ENCODE measurements at regions not wholly inside any gene's neighbourhood (a gene's known extent, or its start where the extent isn't known, plus 50 kb on each side); places are given as distances from the start of the nearest gene placed in this dataset.

DNA sequence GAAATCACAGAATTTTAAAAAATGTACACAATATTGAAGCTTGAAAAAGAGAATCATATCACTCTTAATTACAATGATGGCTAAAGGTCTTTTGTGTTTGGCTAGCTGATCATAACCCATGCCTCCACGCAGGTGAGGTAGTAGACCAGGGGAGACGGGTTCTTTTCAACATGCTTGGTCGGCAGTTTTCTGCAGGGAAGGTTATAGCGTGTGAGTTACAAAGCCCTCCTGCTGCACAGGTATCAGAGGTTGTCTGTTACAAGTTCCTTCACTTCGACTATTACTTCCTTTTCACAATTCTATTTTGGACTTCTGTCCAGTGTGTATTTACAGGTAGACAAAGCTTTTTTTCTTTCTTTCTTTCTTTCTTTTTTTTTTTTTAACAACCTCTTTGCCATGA is 127.1 kb upstream of the PRPS1L1 start:
- no peak for DNase-seq

- DNase-seq, result no peak
Observed at GRCh38 chr7:18157233-18157632, 129.6 kb upstream of the PRPS1L1 start.

GRCh38 chr7:18162657-18163056 is 135.0 kb upstream of the PRPS1L1 start:
- DNase-seq, result no peak

- DNase-seq, result no peak
Observed at GRCh38 chr7:18163091-18163490, 135.4 kb upstream of the PRPS1L1 start.

DNA sequence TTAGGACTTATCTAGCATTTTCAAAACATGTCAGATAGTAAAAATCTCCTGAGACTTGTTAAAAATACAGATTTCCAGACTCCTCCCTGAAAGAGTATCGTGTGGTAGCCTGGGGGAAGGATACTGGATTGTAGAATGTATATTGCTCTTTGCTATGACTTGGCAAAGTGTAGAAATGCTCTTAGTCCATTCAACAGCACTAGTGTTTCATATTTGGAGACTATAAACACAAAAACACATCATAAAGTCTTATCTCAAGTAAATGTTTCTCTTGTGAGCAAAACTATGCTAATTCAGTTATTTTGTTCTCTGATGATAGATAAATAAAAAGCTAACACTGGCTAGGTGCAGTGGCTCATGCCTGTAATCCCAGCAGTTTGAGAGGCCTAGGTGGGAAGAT is 137.5 kb upstream of the PRPS1L1 start:
- no peak for DNase-seq

DNA sequence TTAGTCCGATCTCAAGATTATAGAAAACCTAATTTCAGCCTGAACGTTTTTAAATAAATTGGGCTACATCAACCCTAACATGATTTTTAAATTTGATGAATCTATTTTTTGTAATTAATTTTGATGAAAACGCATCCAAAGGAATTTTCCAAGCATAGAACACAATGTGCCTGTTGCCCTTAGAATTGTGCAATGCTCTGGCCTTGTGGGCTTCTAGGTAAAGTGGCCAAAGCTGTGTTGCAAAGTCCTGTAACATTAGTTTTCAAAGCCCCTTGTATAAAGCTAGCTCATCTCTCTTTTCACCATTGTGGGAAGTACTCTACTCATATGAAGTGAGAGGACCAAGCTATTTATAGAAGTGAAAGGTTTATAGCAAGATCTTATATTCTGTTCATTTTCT is 138.4 kb upstream of the PRPS1L1 start:
- no peak for DNase-seq

DNA sequence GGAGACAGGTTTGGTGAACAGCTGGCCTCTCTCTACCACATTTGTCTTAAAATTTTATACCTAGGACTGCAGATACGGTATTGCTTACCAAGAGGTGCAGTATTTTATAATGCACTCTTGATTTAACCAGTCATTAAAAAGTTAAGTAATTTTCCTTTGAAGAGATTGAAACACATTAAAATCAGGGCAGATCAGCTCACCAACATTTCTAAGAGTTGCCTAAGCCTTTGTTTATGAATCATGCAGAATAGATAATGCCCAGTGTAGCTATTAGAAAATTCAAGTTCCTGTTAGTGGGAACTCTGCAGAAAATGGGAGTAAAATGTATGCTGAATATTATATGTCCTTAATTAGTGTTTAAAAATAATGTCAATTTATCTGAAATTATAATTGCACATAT is 140.2 kb upstream of the PRPS1L1 start:
- DNase-seq, result no peak

DNA sequence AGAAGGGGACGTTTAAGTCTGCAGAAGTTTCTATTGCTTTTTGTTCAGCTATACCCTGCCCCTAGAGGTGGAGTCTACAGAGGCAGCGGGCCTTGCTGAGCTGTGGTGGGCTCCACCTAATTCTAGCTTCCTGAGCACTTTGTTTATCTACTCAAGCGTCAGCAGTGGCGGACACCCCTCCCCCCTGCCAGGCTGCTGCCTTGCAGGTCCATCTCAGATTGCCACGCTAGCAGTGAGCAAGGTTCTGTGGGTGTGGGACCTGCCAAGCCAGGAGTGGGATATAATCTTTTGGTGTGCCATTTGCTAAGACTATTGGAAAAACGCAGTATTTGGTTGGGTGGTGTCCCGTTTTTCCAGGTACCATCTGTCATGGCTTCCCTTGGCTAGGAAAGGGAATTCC is 147.3 kb upstream of the PRPS1L1 start:
- DNase-seq, result no peak

GRCh38 chr7:18175801-18176450 is 148.3 kb upstream of the PRPS1L1 start:
- no peak for DNase-seq

- no peak for DNase-seq
Observed at GRCh38 chr7:18177129-18177814, 149.6 kb upstream of the PRPS1L1 start.

DNA sequence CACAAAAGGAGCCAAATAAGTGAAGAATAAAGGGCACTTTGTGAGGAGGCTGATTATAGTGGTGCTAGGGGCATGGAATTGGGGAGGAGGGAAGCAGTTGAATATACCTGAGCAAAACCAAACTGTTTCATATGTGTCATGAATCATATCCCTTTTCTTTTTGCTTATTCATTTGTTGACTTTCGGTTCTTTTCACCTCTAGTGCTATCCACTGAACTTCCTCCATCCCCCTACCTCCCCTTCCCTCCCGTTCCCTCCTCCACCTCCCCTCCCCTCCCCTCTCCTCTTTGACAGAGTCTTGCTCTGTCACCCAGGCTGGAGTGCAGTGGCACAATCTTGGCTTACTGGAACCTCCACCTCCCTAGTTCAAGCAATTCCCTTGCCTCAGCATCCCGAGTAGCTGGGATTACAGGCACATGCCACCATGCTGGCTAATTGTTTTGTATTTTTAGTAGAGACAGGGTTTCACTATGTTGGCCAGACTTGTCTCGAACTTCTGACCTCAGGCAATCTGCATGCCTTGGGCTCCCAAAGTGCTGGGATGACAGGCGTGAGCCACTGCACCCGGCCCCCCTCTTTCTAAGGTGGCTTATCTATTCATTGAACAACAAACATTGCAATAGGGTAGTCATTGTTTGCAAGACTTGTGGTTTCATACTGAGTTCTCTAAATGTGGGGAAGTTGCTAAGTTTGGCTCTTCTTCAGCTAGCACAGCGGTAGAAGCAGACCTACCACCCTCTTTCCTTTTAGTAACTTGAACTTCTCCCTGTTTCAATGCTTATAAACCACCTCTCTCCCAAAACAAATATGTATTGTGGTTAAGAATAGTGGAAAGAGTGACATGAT is 150.4 kb upstream of the PRPS1L1 start:
- DNase-seq, result no peak

- DNase-seq, result no peak
Observed at GRCh38 chr7:18179093-18179492, 151.4 kb upstream of the PRPS1L1 start.

GRCh38 chr7:18180685-18181084 is 153.0 kb upstream of the PRPS1L1 start:
- no peak for DNase-seq

GRCh38 chr7:18189500-18190126 is 162.0 kb upstream of the PRPS1L1 start:
- DNase-seq, result no peak

GRCh38 chr7:18191341-18191740 is 163.7 kb upstream of the PRPS1L1 start:
- no peak for DNase-seq

GRCh38 chr7:18191862-18192625 is 164.4 kb upstream of the PRPS1L1 start:
- DNase-seq, result no peak

DNA sequence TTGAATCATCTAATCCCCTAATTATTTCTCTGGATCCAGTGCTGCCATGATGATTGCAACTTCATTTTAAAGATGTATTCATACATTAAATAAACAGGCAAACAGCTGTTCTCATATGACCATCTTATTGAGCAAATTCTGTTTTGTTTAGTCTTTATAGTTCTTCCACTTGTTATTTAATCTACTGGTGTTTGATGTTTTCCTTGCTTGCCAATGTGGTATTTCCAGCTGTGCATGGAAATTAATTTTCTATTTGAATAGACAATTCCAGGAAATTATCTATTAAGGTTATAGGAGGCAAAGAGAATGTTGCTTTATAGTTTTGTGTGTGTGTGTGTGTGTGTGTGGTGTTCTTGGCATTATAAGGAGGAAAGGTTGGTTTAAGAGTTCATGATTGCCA is 167.0 kb upstream of the PRPS1L1 start:
- no peak for DNase-seq

DNA sequence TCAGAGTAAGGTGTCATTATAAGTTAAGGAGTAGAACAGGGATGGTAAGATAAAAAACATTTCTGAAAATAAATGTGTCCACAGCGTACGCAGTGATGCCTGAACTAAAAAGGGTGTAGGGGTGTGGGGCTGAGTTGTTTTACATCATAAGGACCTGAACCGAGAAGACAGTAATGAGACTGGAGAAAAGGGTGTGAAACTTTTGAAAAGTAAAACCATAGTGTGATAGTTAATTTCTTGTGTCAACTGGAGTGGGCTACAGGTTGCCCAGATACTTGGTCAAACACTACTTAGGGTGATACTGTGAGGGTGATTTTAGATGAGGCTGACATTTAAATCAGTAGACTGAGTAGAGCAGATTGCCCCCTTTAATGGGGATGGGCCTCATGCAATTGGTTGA is 169.0 kb upstream of the PRPS1L1 start:
- no peak for DNase-seq

GRCh38 chr7:18198868-18199267 is 171.2 kb upstream of the PRPS1L1 start:
- DNase-seq, result no peak

GRCh38 chr7:18200266-18200665 is 172.6 kb upstream of the PRPS1L1 start:
- no peak for DNase-seq

DNA sequence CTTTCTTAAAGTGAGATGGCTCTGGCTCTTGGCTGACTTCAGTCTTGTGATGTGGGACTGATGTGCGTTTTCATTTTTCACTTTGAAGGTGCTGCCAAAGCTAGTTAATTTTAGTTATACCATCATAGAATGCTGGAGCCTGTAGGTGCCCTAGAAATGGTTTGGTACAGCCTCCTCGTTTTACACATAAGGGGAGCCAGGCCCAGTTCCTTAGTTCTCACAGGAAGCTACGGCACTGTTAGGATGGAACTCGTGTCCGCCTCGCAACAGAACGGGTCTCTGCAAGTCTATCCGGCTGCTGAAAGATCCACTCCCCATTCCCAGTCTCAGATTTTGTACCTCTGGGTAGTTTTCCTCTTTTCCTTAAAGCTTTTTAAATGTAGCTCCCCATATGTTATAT is 173.2 kb upstream of the PRPS1L1 start:
- DNase-seq, result no peak

DNA sequence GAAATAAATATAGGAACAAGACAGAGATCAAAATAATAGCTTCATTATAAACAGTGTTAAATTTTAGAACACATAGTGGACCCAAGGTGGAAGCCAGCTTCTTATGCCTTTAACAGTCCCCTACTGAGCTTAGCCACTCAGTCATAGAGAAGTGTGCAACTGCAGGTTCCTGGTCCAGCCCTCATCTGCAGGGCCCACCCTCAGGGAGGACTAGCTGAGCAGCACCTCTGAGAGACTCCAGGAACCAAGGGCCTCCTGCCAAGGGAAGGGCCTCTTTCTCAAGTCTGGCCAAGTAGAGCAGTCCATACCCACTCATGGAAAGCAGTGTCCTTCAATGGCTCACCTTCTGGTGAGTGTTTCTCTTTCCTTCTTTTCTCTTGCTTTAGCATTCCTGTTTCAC is 173.7 kb upstream of the PRPS1L1 start:
- DNase-seq, result no peak
